GM12878 (cell line): ENCODE measurements at regions not wholly inside any gene's neighbourhood (a gene's known extent, or its start where the extent isn't known, plus 50 kb on each side); places are given as distances from the start of the nearest gene placed in this dataset.

Experiments used
- CTCF ChIP-seq, 3 experiments: IDR thresholded peaks in 2 of 3; conservative IDR thresholded peaks in 1 of 3; 2 replicates each; pipeline ENCODE4 v1.5.1; 2011; ENCODE audit warnings: low read depth in 3 of 3, low read length in 3 of 3, mild to moderate bottlenecking in 3 of 3, control low read depth in 2 of 3, moderate library complexity in 2 of 3, inconsistent platforms in 1 of 3, mixed read lengths in 1 of 3; ENCODE audit not compliant: control insufficient read depth in 2 of 3, insufficient read depth in 1 of 3; ENCODE audit errors: extremely low read depth in 1 of 3
- FOXM1 ChIP-seq: IDR thresholded peaks from 2 replicates; pipeline ENCODE4 v1.6.1; 2012; ENCODE audit warnings: low read depth, mild to moderate bottlenecking, inconsistent platforms, low read length, moderate library complexity
- HDAC6 ChIP-seq: fragments of 200-600 bp; sonication (generic); IDR thresholded peaks from one replicate; pipeline ENCODE4 v1.8.0; 2017; ENCODE audit warnings: antibody characterized with exemption; ENCODE audit not compliant: unreplicated experiment
- MYC ChIP-seq: IDR thresholded peaks from 2 replicates; pipeline ENCODE4 v1.6.1; 2011; ENCODE audit warnings: mild to moderate bottlenecking, low read length, moderate library complexity, inconsistent platforms; ENCODE audit not compliant: insufficient read depth, insufficient replicate concordance, insufficient read length, severe bottlenecking
- POLR2AphosphoS5 ChIP-seq: IDR thresholded peaks from 2 replicates; pipeline ENCODE4 v1.6.1; 2011; ENCODE audit warnings: mild to moderate bottlenecking, low read length, inconsistent platforms
- REST ChIP-seq: IDR thresholded peaks from 2 replicates; pipeline ENCODE4 v1.6.1; 2012; ENCODE audit warnings: mild to moderate bottlenecking, low read depth, low read length

GRCh38 chr14:34275078-34275477 is 187.0 kb downstream of the SPTSSA start:
- TF ChIP-seq REST (no peak), CTCF (IDR thresholded peaks at IDR 0.05 in 2 of 3, conservative IDR thresholded peaks at IDR 0.05 in 1 of 3; ENCODE audit: control insufficient read depth in 2 of 3, extremely low read depth in 1 of 3, insufficient read depth in 1 of 3, low read depth in 3 of 3, low read length in 3 of 3) (no peak), POLR2AphosphoS5 (no peak), HDAC6 (no peak), FOXM1 (no peak), MYC (no peak)
